GM19397 (cell line): ENCODE measurements at regions not wholly inside any gene's neighbourhood (a gene's known extent, or its start where the extent isn't known, plus 50 kb on each side); places are given as distances from the start of the nearest gene placed in this dataset.

Experiments
- ATAC-seq: cut with Tn5 transposase; IDR thresholded peaks from one replicate; pipeline ENCODE4 v1.9.1; 2021; ENCODE audit warnings: mild to moderate bottlenecking, moderate library complexity; ENCODE audit not compliant: unreplicated experiment

DNA sequence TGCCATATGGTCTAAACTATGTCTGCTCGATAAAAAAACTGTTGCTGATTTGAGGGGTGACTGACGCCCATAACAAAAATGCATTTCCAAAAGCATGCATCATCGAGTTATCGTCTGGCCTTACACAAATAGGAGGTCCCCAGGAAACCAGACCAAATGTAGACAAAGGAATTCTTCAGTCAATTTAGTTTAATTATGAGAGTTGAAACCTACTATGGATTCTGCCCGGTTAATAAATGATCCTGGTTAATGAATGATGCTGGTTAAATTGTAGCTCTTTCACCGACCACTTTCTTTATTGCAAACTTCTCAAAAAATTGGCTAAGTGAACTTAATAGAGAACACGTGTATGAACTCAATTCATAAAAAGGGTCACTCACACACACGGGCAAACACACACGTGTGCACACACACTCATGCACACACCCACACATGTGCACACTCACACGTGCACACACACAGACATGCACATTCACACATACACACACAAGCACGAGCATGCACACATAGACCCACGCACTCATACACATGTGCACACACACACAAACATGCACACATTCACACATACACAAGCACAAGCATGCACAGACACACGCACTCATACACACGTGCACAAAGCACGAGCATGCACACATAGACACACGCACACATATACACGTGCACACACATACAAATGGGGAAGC lies 59.0 kb upstream of the SALL3 start:
- ATAC-seq, result no peak

DNA sequence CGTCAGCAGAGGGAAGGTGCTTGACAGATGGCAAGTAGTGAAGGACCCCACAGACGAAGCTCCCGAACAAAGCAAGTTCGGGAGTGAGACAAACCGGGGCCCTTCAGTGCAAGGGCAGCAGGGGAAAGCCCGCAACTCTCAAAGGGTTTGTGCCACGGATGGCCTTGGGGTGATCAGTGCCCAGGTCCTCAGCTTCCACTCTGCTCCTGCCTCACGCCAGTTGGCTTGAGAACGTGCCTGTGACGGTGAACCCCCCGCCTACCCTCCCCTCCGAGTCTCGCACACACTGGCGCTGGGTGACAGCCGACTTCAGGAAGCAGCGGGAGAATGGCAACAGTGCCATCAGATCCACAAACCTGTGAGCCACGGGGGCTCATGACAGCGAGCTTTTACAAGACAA lies 56.8 kb upstream of the SALL3 start:
- ATAC-seq, result no peak

- no peak for ATAC-seq
Measured at GRCh38 chr18:78924301-78924700, 55.3 kb upstream of the SALL3 start.

- no peak for ATAC-seq
Measured at GRCh38 chr18:78924786-78925540, 54.7 kb upstream of the SALL3 start.

DNA sequence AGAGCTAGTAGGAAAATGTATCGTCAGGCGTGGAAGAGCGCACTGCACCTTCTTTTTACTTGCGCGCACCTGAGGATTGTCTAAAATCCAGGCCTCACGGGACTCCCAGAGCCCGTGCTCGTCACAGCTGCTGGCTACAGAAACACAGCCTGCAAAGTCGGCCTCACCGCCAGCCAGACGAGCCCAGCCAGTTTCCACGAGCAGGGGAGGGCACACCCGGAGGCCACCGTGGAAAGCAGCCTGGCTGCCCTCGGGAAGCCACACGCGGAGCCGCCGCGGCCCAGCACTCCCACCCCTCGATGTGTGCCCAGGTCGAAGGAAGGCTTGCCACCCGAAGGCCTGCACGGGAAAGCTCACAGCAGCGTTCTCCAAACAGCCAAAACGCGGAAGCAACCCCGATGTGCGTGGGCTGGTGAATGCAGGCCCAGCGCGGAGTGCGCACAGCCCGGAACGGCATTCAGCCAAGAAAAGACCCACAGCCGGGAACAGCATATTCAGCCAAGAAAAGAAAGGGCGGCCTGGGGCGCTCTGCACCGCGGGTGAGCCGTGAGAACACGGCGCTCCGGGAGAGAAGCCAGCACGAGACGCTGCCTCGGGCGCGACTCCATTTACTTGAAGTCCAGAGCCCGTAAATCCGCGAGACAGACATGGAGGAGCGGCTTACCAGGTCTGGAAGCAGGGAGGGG lies 53.9 kb upstream of the SALL3 start:
- no peak for ATAC-seq

DNA sequence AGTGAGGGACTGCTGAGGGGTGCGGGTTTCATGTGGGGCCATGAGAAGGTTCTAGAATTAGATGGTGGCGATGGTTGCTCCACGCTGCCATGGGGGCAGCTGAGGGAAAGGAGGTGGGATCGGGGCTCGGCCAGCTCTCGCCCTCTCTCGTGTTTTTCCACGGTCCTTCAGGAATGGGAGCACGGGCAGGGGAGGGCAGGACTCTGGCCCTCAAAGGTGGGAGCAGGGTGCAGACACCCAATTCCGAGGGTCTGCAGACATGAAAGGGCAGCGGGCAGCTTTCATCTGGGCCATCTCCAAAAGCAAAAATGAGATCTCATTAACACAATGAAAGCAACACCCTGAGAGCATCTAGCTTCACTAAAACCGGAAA lies 53.4 kb upstream of the SALL3 start:
- ATAC-seq, result no peak

GRCh38 chr18:78927156-78927555 lies 52.5 kb upstream of the SALL3 start:
- no peak for ATAC-seq

DNA sequence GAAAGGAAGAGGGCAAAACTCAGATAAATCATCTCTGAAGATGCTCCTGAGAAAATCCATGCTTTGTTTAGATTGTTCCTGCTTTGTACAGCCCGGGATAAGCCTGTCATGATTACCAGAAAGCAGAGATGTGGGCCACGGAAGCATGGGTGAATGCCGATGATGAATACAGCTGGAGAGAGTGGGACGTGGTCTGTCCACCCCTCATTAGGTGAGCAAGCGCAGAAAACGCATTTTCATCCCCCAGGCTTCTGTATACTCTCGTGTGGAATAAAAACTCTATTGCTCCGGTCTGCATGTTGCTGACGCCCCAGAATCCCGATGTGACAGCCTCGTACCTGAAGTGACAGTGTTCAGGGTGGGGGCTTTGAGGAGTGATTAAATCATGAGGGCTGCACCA lies 52.0 kb upstream of the SALL3 start:
- ATAC-seq, result no peak

GRCh38 chr18:78928076-78928475 lies 51.5 kb upstream of the SALL3 start:
- no peak for ATAC-seq

DNA sequence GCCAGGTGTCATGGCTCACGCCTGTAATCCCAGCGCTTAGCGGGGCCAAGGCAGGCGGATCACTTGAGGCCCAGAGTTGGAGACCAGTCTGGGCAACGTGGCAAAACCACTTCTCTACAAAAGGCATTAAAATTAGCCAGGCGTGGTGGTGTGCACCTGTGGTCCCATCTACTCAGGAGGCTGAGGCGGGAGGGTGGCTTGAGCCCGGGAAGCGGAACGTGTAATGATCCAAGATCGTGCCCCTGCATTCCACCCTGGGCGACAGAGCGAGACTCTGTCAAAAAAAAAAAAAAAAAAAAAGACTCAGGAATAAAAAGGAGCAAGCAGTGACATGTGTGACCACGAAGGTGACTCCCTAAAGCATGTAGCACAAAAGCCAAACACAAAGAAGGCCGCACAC lies 50.1 kb upstream of the SALL3 start:
- no peak for ATAC-seq
